Progenitor cell of endocrine pancreas (in vitro differentiated cells): ENCODE measurements at regions not wholly inside any gene's neighbourhood (a gene's known extent, or its start where the extent isn't known, plus 50 kb on each side); places are given as distances from the start of the nearest gene placed in this dataset.
"Not testable (repeated sequence)": the region's sequence is repeated elsewhere in the genome, so short reads cannot be mapped to it uniquely, and the experiment has no call there.

ENCODE experiments used
- DNase-seq: peaks from one replicate; pipeline ENCODE4 v3.0.0; 2021; ENCODE audit warnings: low spot score; ENCODE audit not compliant: unreplicated experiment
- H3K27ac Mint-ChIP-seq: 2 replicates; pipeline ENCODE4 v1.8.0; 2021; ENCODE audit warnings: mild to moderate bottlenecking, moderate library complexity, mixed read lengths
- H3K27me3 Mint-ChIP-seq: 2 replicates; pipeline ENCODE4 v1.8.0; 2021; ENCODE audit warnings: mixed read lengths
- H3K36me3 Mint-ChIP-seq: 2 replicates; pipeline ENCODE4 v1.8.0; 2022; ENCODE audit warnings: mixed read lengths; ENCODE audit not compliant: insufficient read depth
- H3K4me1 Mint-ChIP-seq: 2 replicates; pipeline ENCODE4 v1.8.0; 2021; ENCODE audit warnings: low read depth, mixed read lengths
- H3K4me3 Mint-ChIP-seq: 2 replicates; pipeline ENCODE4 v1.8.0; 2021; ENCODE audit warnings: low read depth, mild to moderate bottlenecking, moderate library complexity, mixed read lengths
- H3K9me3 Mint-ChIP-seq: 2 replicates; pipeline ENCODE4 v1.8.0; 2021; ENCODE audit warnings: low read depth, mixed read lengths
- CTCF ChIP-seq: fragments of 200-600 bp; sonication (generic); IDR thresholded peaks from one replicate; pipeline ENCODE4 v1.5.0; 2021; ENCODE audit warnings: antibody characterized with exemption, mild to moderate bottlenecking; ENCODE audit not compliant: unreplicated experiment

- H3K27me3 Mint-ChIP-seq = no peaks in the 10 kb centered on the region
- no peaks in the 10 kb centered on the region for H3K4me1 Mint-ChIP-seq
- no peak for TF ChIP-seq CTCF
- no peak overlapping the region for H3K4me3 Mint-ChIP-seq
- H3K36me3 Mint-ChIP-seq = peaks cover 3% of the 10 kb centered on the region
- no peak for DNase-seq
- H3K9me3 Mint-ChIP-seq = peaks cover 14% of the 10 kb centered on the region
- no peak overlapping the region for H3K27ac Mint-ChIP-seq
These were observed 105.0 kb upstream of the TMTC1 start for GRCh38 chr12:29888777-29889176.

GRCh38 chr12:29884957-29885356 is 101.2 kb upstream of the TMTC1 start:
- Mint-ChIP-seq H3K9me3 (peaks cover 14% of the 10 kb centered on the region), H3K27ac (peak overlapping the region; percentile 30)
- H3K4me1 Mint-ChIP-seq, H3K36me3 Mint-ChIP-seq, H3K27me3 Mint-ChIP-seq, DNase-seq, H3K4me3 Mint-ChIP-seq: not testable (repeated sequence)

- H3K27me3 Mint-ChIP-seq = no peaks in the 10 kb centered on the region
- no peak overlapping the region for H3K27ac Mint-ChIP-seq
- no peak overlapping the region for H3K4me3 Mint-ChIP-seq
- H3K36me3 Mint-ChIP-seq = peaks cover 3% of the 10 kb centered on the region
- peaks cover 14% of the 10 kb centered on the region for H3K9me3 Mint-ChIP-seq
- no peak for DNase-seq
- H3K4me1 Mint-ChIP-seq = peaks cover 2% of the 10 kb centered on the region
- TF ChIP-seq CTCF = no peak
These were observed 100.3 kb upstream of the TMTC1 start for GRCh38 chr12:29883941-29884554.

- peaks cover 2% of the 10 kb centered on the region for H3K4me1 Mint-ChIP-seq
- no peak for TF ChIP-seq CTCF
- H3K4me3 Mint-ChIP-seq = no peak overlapping the region
- no peaks in the 10 kb centered on the region for H3K27me3 Mint-ChIP-seq
- H3K27ac Mint-ChIP-seq = no peak overlapping the region
- H3K36me3 Mint-ChIP-seq = peaks cover 3% of the 10 kb centered on the region
- DNase-seq = no peak
- H3K9me3 Mint-ChIP-seq = peaks cover 14% of the 10 kb centered on the region
These were observed 99.8 kb upstream of the TMTC1 start for GRCh38 chr12:29883525-29883924.

- H3K36me3 Mint-ChIP-seq = peaks cover 3% of the 10 kb centered on the region
- H3K4me1 Mint-ChIP-seq = peaks cover 2% of the 10 kb centered on the region
- peaks cover 16% of the 10 kb centered on the region for H3K9me3 Mint-ChIP-seq
- no peak overlapping the region for H3K27ac Mint-ChIP-seq
- no peak for DNase-seq
- no peak for TF ChIP-seq CTCF
- H3K27me3 Mint-ChIP-seq = no peaks in the 10 kb centered on the region
- H3K4me3 Mint-ChIP-seq = no peak overlapping the region
These were observed 99.1 kb upstream of the TMTC1 start for GRCh38 chr12:29882846-29883245.

- H3K4me3 Mint-ChIP-seq = no peak overlapping the region
- H3K4me1 Mint-ChIP-seq = peaks cover 2% of the 10 kb centered on the region
- H3K27me3 Mint-ChIP-seq = no peaks in the 10 kb centered on the region
- peaks cover 25% of the 10 kb centered on the region for H3K9me3 Mint-ChIP-seq
- TF ChIP-seq CTCF = no peak
- peaks cover 3% of the 10 kb centered on the region for H3K36me3 Mint-ChIP-seq
- DNase-seq = no peak
- H3K27ac Mint-ChIP-seq = no peak overlapping the region
These were observed 97.2 kb upstream of the TMTC1 start for GRCh38 chr12:29880987-29881386.
